ENCODE measurements at regions not wholly inside any gene's neighbourhood (a gene's known extent, or its start where the extent isn't known, plus 50 kb on each side); places are given as distances from the start of the nearest gene placed in this dataset.

DNA sequence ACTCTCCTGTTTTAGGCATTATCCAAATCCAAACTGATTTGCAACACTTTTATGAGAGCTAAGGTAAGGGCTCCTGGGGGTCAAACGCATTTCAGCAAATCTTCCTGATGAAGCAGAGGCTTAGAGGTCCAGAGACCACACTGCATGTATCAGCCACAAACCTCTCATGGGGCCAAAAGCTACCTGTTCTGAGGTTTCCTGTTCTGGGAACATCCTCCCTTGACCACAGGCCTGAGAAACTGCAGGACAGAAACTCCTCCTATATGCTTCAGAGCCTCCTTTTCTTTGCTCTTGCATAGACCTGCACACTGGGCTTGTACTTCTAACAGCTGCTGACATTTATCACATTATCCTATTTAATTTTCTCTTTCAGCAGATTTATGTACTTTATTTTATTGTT, 92.6 kb downstream of the OR2K2 start:
- ChIA-PET POLR2A (no interaction called here), CTCF (no interaction called here)
- FAIRE-seq (no peak), DNase-seq (ENCODE audit: low read depth, low spot score) (no peak)
- Histone ChIP-seq H3K9me3 (replicated peaks; ENCODE audit: control insufficient read depth, insufficient read depth, low read length) (no peaks in the 10 kb centered on the region), H4K20me1 (replicated peaks; ENCODE audit: control insufficient read depth, extremely low read depth, insufficient read depth, low read length) (no peaks in the 10 kb centered on the region), H3K4me2 (ENCODE audit: insufficient read depth, low read length) (no peak overlapping the region), H3K27ac (ENCODE audit: insufficient read depth, low read depth, low read length) (no peak overlapping the region), H3K4me3 (replicated peaks in 1 of 3; ENCODE audit: insufficient read depth in 1 of 3, low read depth in 1 of 3, low read length in 3 of 3) (no peak overlapping the region), H3K27me3 (ENCODE audit: control insufficient read depth in 2 of 2, insufficient read depth in 2 of 2, low read length in 2 of 2) (no peaks in the 10 kb centered on the region), H3K4me1 (ENCODE audit: control insufficient read depth, extremely low read depth, insufficient read depth, low read length) (no peaks in the 10 kb centered on the region), H3K9me1 (replicated peaks; ENCODE audit: control insufficient read depth, extremely low read depth, insufficient read depth, low read length) (no peaks in the 10 kb centered on the region), H3K9ac (replicated peaks; ENCODE audit: extremely low read depth, insufficient read depth, low read length) (no peak overlapping the region), H2AFZ (ENCODE audit: low read depth, low read length) (no peak overlapping the region), H3K36me3 (ENCODE audit: control insufficient read depth in 2 of 2, extremely low read depth in 1 of 2, insufficient read depth in 2 of 2, low read length in 2 of 2) (no peaks in the 10 kb centered on the region), H3K79me2 (ENCODE audit: control insufficient read depth, insufficient read depth, low read length) (no peaks in the 10 kb centered on the region)
- intact Hi-C loops (cut with micrococcal nuclease) (no loop called here), dilution Hi-C loops (cut with MboI; ENCODE audit: extremely low pct_ligation_motif_present, low sequenced_read_pairs) (no loop called here)
- BruUV-seq (replicated peaks), result no TSS peak
- TF ChIP-seq POLR2A (IDR thresholded peaks at IDR 0.05; ENCODE audit: low read depth, low read length) (no peak), GATA2 (IDR thresholded peaks at IDR 0.05; ENCODE audit: insufficient read depth, insufficient read length, low read depth, low read length) (no peak), EZH2 (IDR thresholded peaks at IDR 0.05; ENCODE audit: borderline replicate concordance, low read depth, low read length, severe bottlenecking) (no peak), POLR2AphosphoS5 (IDR thresholded peaks at IDR 0.05; ENCODE audit: insufficient read depth, low read depth, low read length) (no peak), MYC (IDR thresholded peaks at IDR 0.05; ENCODE audit: low read depth, low read length) (no peak), JUN (IDR thresholded peaks at IDR 0.05; ENCODE audit: borderline replicate concordance, insufficient read depth, insufficient read length, low read depth) (no peak), FOS (IDR thresholded peaks at IDR 0.05; ENCODE audit: borderline replicate concordance, insufficient read depth, low read length) (no peak)
- TF ChIP-seq, protein P1, sequence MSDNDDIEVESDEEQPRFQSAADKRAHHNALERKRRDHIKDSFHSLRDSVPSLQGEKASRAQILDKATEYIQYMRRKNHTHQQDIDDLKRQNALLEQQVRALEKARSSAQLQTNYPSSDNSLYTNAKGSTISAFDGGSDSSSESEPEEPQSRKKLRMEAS (IDR thresholded peaks at IDR 0.05; ENCODE audit: insufficient read depth, insufficient read length), result no peak
- TF ChIP-seq, protein P2, sequence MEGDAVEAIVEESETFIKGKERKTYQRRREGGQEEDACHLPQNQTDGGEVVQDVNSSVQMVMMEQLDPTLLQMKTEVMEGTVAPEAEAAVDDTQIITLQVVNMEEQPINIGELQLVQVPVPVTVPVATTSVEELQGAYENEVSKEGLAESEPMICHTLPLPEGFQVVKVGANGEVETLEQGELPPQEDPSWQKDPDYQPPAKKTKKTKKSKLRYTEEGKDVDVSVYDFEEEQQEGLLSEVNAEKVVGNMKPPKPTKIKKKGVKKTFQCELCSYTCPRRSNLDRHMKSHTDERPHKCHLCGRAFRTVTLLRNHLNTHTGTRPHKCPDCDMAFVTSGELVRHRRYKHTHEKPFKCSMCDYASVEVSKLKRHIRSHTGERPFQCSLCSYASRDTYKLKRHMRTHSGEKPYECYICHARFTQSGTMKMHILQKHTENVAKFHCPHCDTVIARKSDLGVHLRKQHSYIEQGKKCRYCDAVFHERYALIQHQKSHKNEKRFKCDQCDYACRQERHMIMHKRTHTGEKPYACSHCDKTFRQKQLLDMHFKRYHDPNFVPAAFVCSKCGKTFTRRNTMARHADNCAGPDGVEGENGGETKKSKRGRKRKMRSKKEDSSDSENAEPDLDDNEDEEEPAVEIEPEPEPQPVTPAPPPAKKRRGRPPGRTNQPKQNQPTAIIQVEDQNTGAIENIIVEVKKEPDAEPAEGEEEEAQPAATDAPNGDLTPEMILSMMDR (IDR thresholded peaks at IDR 0.05; ENCODE audit: extremely low read depth in 1 of 2, insufficient read depth in 1 of 2, low read depth in 1 of 2, low read length in 2 of 2), result no peak

Data from endothelial cell of umbilical vein (primary cell).